Neural crest cell (in vitro differentiated cells): ENCODE measurements at regions not wholly inside any gene's neighbourhood (a gene's known extent, or its start where the extent isn't known, plus 50 kb on each side); places are given as distances from the start of the nearest gene placed in this dataset.

ENCODE experiments used
- DNase-seq: peaks from one replicate; pipeline ENCODE4 v3.0.0; 2021; ENCODE audit warnings: low read depth, mixed read lengths, low spot score
- H3K27ac Mint-ChIP-seq: one replicate; pipeline ENCODE4 v1.8.0; 2021; ENCODE audit warnings: mild to moderate bottlenecking, mixed read lengths; ENCODE audit not compliant: unreplicated experiment
- H3K27me3 Mint-ChIP-seq: 2 replicates; pipeline ENCODE4 v1.8.0; 2021; ENCODE audit warnings: low read depth, mild to moderate bottlenecking, mixed read lengths
- H3K36me3 Mint-ChIP-seq: 2 replicates; pipeline ENCODE4 v1.8.0; 2021; ENCODE audit warnings: low read depth, mild to moderate bottlenecking, mixed read lengths
- H3K4me1 Mint-ChIP-seq: 2 replicates; pipeline ENCODE4 v1.8.0; 2021; ENCODE audit warnings: mixed read lengths
- H3K4me3 Mint-ChIP-seq: one replicate; pipeline ENCODE4 v1.8.0; 2021; ENCODE audit warnings: mild to moderate bottlenecking, mixed read lengths
- H3K9me3 Mint-ChIP-seq: 2 replicates; pipeline ENCODE4 v1.8.0; 2021; ENCODE audit warnings: mixed read lengths
- TF ChIP-seq, protein P1 (sequence below): fragments of 200-600 bp; sonication (generic); conservative IDR thresholded peaks from 2 replicates; pipeline ENCODE4 v1.5.0; 2021; ENCODE audit warnings: antibody characterized with exemption, mild to moderate bottlenecking

DNA sequence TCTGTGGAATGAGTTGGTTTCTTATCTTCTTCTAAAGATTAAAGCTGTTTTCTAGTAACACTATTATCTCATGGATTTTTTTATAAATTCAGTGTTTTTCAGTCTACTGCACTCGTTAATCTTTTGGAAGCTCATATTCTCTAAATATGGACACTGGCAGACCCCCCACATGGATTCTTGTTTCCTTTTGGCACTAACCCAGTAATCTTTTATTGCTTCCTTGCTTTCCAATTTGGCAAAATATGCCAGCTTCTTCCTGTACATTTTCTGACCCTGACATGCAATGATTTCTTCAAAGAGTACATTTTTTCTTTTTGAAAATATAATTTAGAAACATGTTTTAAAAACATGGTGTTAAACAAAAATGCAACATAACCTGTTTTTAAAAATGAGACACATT, 474.2 kb upstream of the FTMT start:
- Mint-ChIP-seq H3K4me3 (no peak overlapping the region), H3K27me3 (no peaks in the 10 kb centered on the region), H3K9me3 (no peaks in the 10 kb centered on the region), H3K4me1 (no peaks in the 10 kb centered on the region), H3K36me3 (no peaks in the 10 kb centered on the region), H3K27ac (no peak overlapping the region)
- DNase-seq = no peak
- TF ChIP-seq, protein P1, sequence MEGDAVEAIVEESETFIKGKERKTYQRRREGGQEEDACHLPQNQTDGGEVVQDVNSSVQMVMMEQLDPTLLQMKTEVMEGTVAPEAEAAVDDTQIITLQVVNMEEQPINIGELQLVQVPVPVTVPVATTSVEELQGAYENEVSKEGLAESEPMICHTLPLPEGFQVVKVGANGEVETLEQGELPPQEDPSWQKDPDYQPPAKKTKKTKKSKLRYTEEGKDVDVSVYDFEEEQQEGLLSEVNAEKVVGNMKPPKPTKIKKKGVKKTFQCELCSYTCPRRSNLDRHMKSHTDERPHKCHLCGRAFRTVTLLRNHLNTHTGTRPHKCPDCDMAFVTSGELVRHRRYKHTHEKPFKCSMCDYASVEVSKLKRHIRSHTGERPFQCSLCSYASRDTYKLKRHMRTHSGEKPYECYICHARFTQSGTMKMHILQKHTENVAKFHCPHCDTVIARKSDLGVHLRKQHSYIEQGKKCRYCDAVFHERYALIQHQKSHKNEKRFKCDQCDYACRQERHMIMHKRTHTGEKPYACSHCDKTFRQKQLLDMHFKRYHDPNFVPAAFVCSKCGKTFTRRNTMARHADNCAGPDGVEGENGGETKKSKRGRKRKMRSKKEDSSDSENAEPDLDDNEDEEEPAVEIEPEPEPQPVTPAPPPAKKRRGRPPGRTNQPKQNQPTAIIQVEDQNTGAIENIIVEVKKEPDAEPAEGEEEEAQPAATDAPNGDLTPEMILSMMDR = no peak

DNA sequence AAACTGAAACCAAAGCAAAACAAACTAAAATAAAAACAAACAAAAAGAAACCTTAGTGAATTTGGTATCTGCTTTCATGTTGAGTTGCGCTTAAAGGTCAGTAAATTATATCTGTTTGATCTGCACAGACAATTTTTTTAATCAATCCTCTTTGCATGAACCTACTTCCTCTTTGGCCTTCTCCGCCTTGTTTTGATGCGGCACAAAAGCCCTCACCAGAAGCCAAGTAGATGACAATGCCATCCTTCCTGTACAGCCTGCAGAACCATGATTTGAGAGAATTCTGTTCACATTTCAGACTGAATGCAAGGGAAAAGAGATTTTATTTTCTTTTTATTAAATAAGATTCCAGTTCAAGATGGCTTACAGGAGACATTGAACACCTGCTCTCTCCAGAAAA, 473.6 kb upstream of the FTMT start:
- Mint-ChIP-seq H3K4me1 (no peaks in the 10 kb centered on the region), H3K9me3 (no peaks in the 10 kb centered on the region), H3K4me3 (no peak overlapping the region), H3K27me3 (no peaks in the 10 kb centered on the region), H3K27ac (no peak overlapping the region), H3K36me3 (no peaks in the 10 kb centered on the region)
- no peak for DNase-seq
- TF ChIP-seq, protein P1 = no peak

DNA sequence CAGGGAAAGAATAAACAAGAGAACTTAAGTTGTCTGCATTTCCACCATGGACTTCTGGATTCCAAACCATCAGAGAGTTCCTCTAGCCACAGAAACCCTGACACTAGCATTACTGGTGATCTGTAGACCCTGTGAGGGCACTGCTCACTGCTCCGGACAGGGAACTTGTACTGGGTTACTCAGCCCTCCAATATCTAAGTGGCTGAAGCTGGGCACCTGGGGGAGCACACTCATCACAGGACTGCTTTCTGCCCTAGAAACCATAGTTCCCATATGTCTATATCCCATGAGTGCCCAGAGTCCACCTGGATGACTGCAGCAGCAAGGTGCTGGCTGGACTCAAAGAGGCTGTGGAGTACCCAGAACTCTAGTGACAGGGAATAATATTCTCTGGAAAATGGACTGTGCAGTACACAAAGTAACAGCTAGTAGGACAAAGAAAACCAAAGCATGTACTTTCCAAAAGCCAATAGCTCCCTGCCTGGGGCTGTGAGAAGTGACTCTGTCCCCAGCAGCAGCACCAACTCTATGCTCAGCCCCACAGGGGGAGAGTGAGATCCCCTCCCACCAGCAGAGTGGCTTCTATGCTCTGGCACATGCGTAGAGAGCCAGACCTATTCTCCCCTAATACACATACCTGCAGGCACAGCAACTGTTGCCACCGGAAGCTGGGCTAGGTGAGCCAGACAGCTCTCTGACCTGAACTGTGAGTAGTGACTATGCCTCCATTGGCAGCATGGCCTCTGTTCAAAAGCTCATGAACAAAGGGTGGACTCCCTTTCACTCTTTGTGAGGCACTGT, 472.9 kb upstream of the FTMT start:
- Mint-ChIP-seq H3K9me3 (no peaks in the 10 kb centered on the region), H3K27me3 (no peaks in the 10 kb centered on the region), H3K36me3 (no peaks in the 10 kb centered on the region), H3K27ac (no peak overlapping the region), H3K4me3 (no peak overlapping the region), H3K4me1 (no peaks in the 10 kb centered on the region)
- TF ChIP-seq, protein P1 = no peak
- no peak for DNase-seq

DNA sequence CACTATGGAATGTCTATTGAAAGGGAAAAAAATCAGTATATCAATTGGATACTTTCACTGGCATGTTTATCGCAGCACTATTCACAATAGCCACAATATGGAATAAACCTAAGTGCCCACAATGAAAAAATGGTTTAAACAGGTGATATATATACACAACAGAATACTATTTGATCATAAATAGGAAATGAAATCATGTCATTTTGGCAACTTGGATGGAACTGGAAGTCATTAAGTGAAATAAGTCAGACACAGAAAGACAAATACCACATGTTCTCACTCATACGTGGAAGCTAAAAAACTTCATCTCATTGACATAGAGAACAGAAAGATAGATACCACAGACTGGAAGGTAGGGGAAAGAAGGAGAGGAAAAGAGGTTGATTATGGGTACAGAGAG, 471.6 kb upstream of the FTMT start:
- DNase-seq = no peak
- TF ChIP-seq, protein P1 = no peak
- Mint-ChIP-seq H3K9me3 (no peaks in the 10 kb centered on the region), H3K27ac (no peak overlapping the region), H3K4me3 (no peak overlapping the region), H3K36me3 (no peaks in the 10 kb centered on the region), H3K4me1 (no peaks in the 10 kb centered on the region), H3K27me3 (no peaks in the 10 kb centered on the region)

DNA sequence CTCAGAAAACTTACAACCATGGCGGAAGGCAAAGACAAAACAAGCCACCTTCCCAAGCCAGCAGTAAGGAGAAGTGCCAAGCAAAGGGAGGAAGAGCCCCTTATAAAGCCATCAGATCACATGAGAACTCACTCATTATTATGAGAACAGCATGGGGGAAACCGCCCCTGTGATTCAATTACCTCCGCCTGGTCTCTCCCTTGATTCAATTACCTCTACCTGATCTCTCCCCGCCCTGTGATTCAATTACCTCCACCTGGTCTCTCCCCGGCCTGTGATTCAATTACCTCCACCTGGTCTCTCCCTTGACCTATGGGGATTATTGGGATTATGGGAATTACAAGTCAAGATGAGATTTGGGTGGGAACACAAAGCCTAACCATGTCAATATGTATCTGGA, 467.3 kb upstream of the FTMT start:
- H3K4me3 Mint-ChIP-seq = no peak overlapping the region
- no peak overlapping the region for H3K27ac Mint-ChIP-seq
- no peak for DNase-seq
- no peaks in the 10 kb centered on the region for H3K4me1 Mint-ChIP-seq
- no peaks in the 10 kb centered on the region for H3K27me3 Mint-ChIP-seq
- no peaks in the 10 kb centered on the region for H3K9me3 Mint-ChIP-seq
- TF ChIP-seq, protein P1 = no peak
- no peaks in the 10 kb centered on the region for H3K36me3 Mint-ChIP-seq
